HCT116 (cell line): ENCODE measurements at regions not wholly inside any gene's neighbourhood (a gene's known extent, or its start where the extent isn't known, plus 50 kb on each side); places are given as distances from the start of the nearest gene placed in this dataset.

Experiments
- ATAC-seq: fragments of 200-7000 bp; cut with Tn5 transposase; 2 replicates; pipeline ENCODE4 v1.9.1; 2020; ENCODE audit warnings: mild to moderate bottlenecking, moderate library complexity
- BruUV-seq: library from RNA; stranded (reverse); fragments of 400-500 nt; replicated peaks from 2 replicates; lab custom pipeline; 2021; lab: Mats Ljungman, UMichigan
- CTCF ChIA-PET: fragments of 300-600 bp; sonication (Branson Sonifier 250); formaldehyde crosslinking; loops from one replicate; lab custom pipeline; 2021; ENCODE audit warnings: antibody characterized with exemption; lab: Charles Lee
- POLR2A ChIA-PET: fragments of 300-600, 350-600 bp; sonication (Branson Sonifier 250); formaldehyde crosslinking; loops from one replicate; lab custom pipeline; 2021; ENCODE audit warnings: antibody characterized with exemption; lab: Charles Lee
- RAD21 ChIA-PET, 2 experiments: fragments of 300-600 bp; sonication (Branson Sonifier 250); formaldehyde crosslinking; loops; one replicate each; lab custom pipeline; 2023; ENCODE audit warnings: low total read pairs in 2 of 2; ENCODE audit not compliant: uncharacterized antibody in 2 of 2, unreplicated experiment in 2 of 2, low non-redundant PET in 1 of 2; lab: Charles Lee
- DNase-seq: peaks from one replicate; pipeline ENCODE4 v3.0.0-alpha.2; 2010; ENCODE audit warnings: low read depth, low spot score
- H2AFZ ChIP-seq: fragments of 200-600 bp; shearing (Covaris generic), sonication (generic); 2 replicates; pipeline ENCODE4 v1.6.1; 2017; ENCODE audit warnings: low read depth, mixed run types, mixed read lengths, antibody characterized with exemption, low read length; ENCODE audit not compliant: poor library complexity, severe bottlenecking
- H3K27ac ChIP-seq: 2 replicates; pipeline ENCODE4 v1.5.1; 2012; ENCODE audit warnings: low read depth, low read length
- H3K27me3 ChIP-seq: fragments of 200-600 bp; sonication (generic); 2 replicates; pipeline ENCODE4 v1.6.1; 2016; ENCODE audit warnings: mixed run types, low read length, mixed read lengths; ENCODE audit not compliant: insufficient read depth
- H3K36me3 ChIP-seq, 2 experiments: fragments of 200-500 bp in 1 of 2; fragments of 200-600 bp in 1 of 2; sonication (Bioruptor generic) in 1 of 2; sonication (generic) in 1 of 2; 2 replicates each; pipeline versions ENCODE4 v1.5.1 to v1.6.1; 2014 to 2016; ENCODE audit warnings: low read length in 2 of 2, inconsistent platforms in 1 of 2, mixed read lengths in 1 of 2, mixed run types in 1 of 2; ENCODE audit not compliant: insufficient read depth in 2 of 2, control insufficient read depth in 1 of 2
- H3K4me1 ChIP-seq, 2 experiments: fragments of 200-600 bp in 1 of 2; sonication (generic) in 1 of 2; 2 replicates each; pipeline versions ENCODE4 v1.5.1 to v1.6.1; 2012 to 2017; ENCODE audit warnings: low read length in 2 of 2, inconsistent platforms in 1 of 2, mild to moderate bottlenecking in 1 of 2, mixed read lengths in 1 of 2, mixed run types in 1 of 2, moderate library complexity in 1 of 2; ENCODE audit not compliant: insufficient read depth in 2 of 2, control insufficient read depth in 1 of 2
- H3K4me2 ChIP-seq: fragments of 200-600 bp; sonication (generic); 2 replicates; pipeline ENCODE4 v1.6.1; 2017; ENCODE audit warnings: mixed run types, low read length, mixed read lengths
- H3K4me3 ChIP-seq, 2 experiments: fragments of 200-600 bp in 1 of 2; sonication (generic) in 1 of 2; replicated peaks in 1 of 2; 2 replicates each; pipeline ENCODE4 v1.5.1; 2011 to 2016; ENCODE audit warnings: low read length in 2 of 2, control low read depth in 1 of 2, low read depth in 1 of 2, mild to moderate bottlenecking in 1 of 2, mixed read lengths in 1 of 2, mixed run types in 1 of 2
- H3K79me2 ChIP-seq: fragments of 200-600 bp; sonication (generic); 2 replicates; pipeline ENCODE4 v1.6.1; 2017; ENCODE audit warnings: mild to moderate bottlenecking, mixed run types, low read length, moderate library complexity, mixed read lengths; ENCODE audit not compliant: insufficient read depth
- H3K9ac ChIP-seq: fragments of 200-600 bp; sonication (generic); 2 replicates; pipeline ENCODE4 v1.6.1; 2016; ENCODE audit warnings: low read length, mixed read lengths
- H3K9me2 ChIP-seq: fragments of 200-600 bp; sonication (generic), shearing (Covaris generic); 2 replicates; pipeline ENCODE4 v1.6.1; 2017; ENCODE audit warnings: mixed run types, mild to moderate bottlenecking, moderate library complexity; ENCODE audit not compliant: insufficient read depth
- H3K9me3 ChIP-seq, 2 experiments: fragments of 200-500 bp in 1 of 2; fragments of 200-600 bp in 1 of 2; sonication (Bioruptor generic) in 1 of 2; sonication (generic) in 1 of 2; 2 replicates each; pipeline ENCODE4 v1.6.1; 2014 to 2017; ENCODE audit warnings: low read length in 2 of 2, mixed read lengths in 2 of 2, inconsistent platforms in 1 of 2, low read depth in 1 of 2, mild to moderate bottlenecking in 1 of 2, mixed run types in 1 of 2, moderate library complexity in 1 of 2; ENCODE audit not compliant: control insufficient read depth in 1 of 2, insufficient read depth in 1 of 2
- H4K20me1 ChIP-seq: fragments of 200-600 bp; sonication (generic), shearing (Covaris generic); 2 replicates; pipeline ENCODE4 v1.6.1; 2017; ENCODE audit warnings: mixed run types, mild to moderate bottlenecking, moderate library complexity; ENCODE audit not compliant: insufficient read depth
- ATF3 ChIP-seq: IDR thresholded peaks from 2 replicates; pipeline ENCODE4 v1.6.1; 2012
- CBX3 ChIP-seq: IDR thresholded peaks from 2 replicates; pipeline ENCODE4 v1.6.1; 2012; ENCODE audit warnings: low read depth
- EGR1 ChIP-seq: IDR thresholded peaks from 2 replicates; pipeline ENCODE4 v1.6.1; 2012; ENCODE audit warnings: low read depth
- ELF1 ChIP-seq: IDR thresholded peaks from 2 replicates; pipeline ENCODE4 v1.6.1; 2012; ENCODE audit warnings: low read depth, borderline replicate concordance
- EZH2phosphoT487 ChIP-seq: fragments of 200-600 bp; IDR thresholded peaks from 2 replicates; pipeline ENCODE4 v1.6.1; 2018; ENCODE audit warnings: antibody characterized with exemption, borderline replicate concordance
- POLR2AphosphoS5 ChIP-seq: IDR thresholded peaks from 2 replicates; pipeline ENCODE4 v1.6.1; 2011; ENCODE audit warnings: mild to moderate bottlenecking, low read depth, low read length, moderate library complexity
- RAD21 ChIP-seq: IDR thresholded peaks from 2 replicates; pipeline ENCODE4 v1.6.1; 2012; ENCODE audit warnings: low read depth, mild to moderate bottlenecking
- SIN3A ChIP-seq: IDR thresholded peaks from 2 replicates; pipeline ENCODE4 v1.6.1; 2012; ENCODE audit warnings: low read depth
- SP1 ChIP-seq: IDR thresholded peaks from 2 replicates; pipeline ENCODE4 v1.6.1; 2012; ENCODE audit warnings: low read depth
- SRF ChIP-seq: IDR thresholded peaks from 2 replicates; pipeline ENCODE4 v1.6.1; 2012; ENCODE audit warnings: low read depth
- YY1 ChIP-seq: IDR thresholded peaks from 2 replicates; pipeline ENCODE4 v1.6.1; 2011; ENCODE audit warnings: low read length, low read depth, moderate library complexity, mild to moderate bottlenecking; ENCODE audit not compliant: insufficient replicate concordance; ENCODE audit errors: extremely low read depth
- ZBTB33 ChIP-seq: IDR thresholded peaks from 2 replicates; pipeline ENCODE4 v1.6.1; 2011; ENCODE audit warnings: mild to moderate bottlenecking, low read length, moderate library complexity; ENCODE audit not compliant: insufficient replicate concordance; ENCODE audit errors: extremely low read depth
- ZNF274 ChIP-seq: fragments of 200-500 bp; sonication (Bioruptor generic); IDR thresholded peaks from 2 replicates; pipeline ENCODE4 v1.6.1; 2014; ENCODE audit warnings: mild to moderate bottlenecking, low read depth, low read length, inconsistent platforms
- intact Hi-C: fragments of 100-400 bp; cut with micrococcal nuclease; formaldehyde crosslinking; loops from 2 replicates; pipeline ENCODE4 v1.10.0; 2022
- TF ChIP-seq, protein P1 (sequence below), 3 experiments: fragments of 200-600 bp in 1 of 3; sonication (generic) in 1 of 3; IDR thresholded peaks in 2 of 3; conservative IDR thresholded peaks in 1 of 3; 2 replicates each; pipeline ENCODE4 v1.5.1; 2012 to 2017; ENCODE audit warnings: low read depth in 2 of 3, low read length in 2 of 3, antibody characterized with exemption in 1 of 3, borderline replicate concordance in 1 of 3, control low read depth in 1 of 3, mild to moderate bottlenecking in 1 of 3, mixed read lengths in 1 of 3, mixed run types in 1 of 3, moderate library complexity in 1 of 3; ENCODE audit not compliant: insufficient read depth in 1 of 3

DNA sequence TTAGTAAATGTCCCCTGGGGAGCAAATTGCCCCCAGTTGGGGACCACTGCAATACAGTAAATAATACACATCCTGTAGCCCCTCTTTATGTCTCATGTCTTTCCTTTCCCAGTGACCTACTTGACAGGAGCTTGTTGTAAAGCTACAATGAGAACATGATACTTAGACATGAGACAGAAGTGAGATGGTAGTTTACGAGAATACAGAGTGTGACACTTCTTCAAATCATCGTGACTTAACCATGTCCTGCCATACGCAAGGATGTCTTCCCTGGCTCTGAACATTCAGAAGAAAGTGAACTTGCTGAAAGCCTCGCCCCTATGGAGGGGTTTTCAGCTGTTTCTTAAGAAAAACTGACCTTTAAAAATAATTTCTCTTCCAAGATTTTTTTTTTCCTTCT, 101.0 kb upstream of the SPACA1 start:
- no peak overlapping the region for H3K27ac ChIP-seq
- POLR2A ChIA-PET: no interaction called here
- no peak for DNase-seq

DNA sequence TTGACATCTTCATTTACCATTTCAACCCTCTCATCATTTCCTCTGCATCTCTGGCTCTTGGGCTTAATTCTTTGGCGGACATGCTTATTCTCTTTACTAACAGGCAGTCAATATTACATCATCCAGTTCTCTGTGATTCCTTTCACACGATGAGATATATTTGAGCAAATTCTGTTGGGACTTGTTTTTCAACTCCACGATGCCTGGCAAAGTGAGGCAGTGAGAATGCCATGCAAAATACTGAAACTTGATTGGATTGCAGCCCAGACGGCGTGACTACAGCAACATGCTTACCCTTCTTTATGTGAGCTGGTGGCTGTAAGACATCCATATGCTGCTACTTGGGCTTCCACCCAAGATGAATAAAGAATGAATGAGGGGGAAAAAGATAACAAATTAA, 101.7 kb upstream of the SPACA1 start:
- no peak for DNase-seq
- intact Hi-C loops: no loop called here
- no peak overlapping the region for H3K27ac ChIP-seq
- no peak overlapping the region for H3K9ac ChIP-seq
- ChIA-PET RAD21 (no interaction called here), POLR2A (no interaction called here), CTCF (no interaction called here)
- no peaks in the 10 kb centered on the region for H3K9me3 ChIP-seq
- no peaks in the 10 kb centered on the region for H3K9me2 ChIP-seq
- H3K79me2 ChIP-seq: no peaks in the 10 kb centered on the region
- H3K27me3 ChIP-seq: peaks cover 50% of the 10 kb centered on the region
- no peaks in the 10 kb centered on the region for H4K20me1 ChIP-seq
- ATAC-seq: no peak
- no peaks in the 10 kb centered on the region for H3K4me1 ChIP-seq
- no peak overlapping the region for H3K4me3 ChIP-seq
- no peak overlapping the region for H2AFZ ChIP-seq
- no TSS peak for BruUV-seq
- H3K36me3 ChIP-seq: no peaks in the 10 kb centered on the region
- no peak overlapping the region for H3K4me2 ChIP-seq
- TF ChIP-seq ATF3 (no peak), ZNF274 (no peak), YY1 (no peak), SRF (no peak), ELF1 (no peak), EGR1 (no peak), SP1 (no peak)
- TF ChIP-seq, protein P1, sequence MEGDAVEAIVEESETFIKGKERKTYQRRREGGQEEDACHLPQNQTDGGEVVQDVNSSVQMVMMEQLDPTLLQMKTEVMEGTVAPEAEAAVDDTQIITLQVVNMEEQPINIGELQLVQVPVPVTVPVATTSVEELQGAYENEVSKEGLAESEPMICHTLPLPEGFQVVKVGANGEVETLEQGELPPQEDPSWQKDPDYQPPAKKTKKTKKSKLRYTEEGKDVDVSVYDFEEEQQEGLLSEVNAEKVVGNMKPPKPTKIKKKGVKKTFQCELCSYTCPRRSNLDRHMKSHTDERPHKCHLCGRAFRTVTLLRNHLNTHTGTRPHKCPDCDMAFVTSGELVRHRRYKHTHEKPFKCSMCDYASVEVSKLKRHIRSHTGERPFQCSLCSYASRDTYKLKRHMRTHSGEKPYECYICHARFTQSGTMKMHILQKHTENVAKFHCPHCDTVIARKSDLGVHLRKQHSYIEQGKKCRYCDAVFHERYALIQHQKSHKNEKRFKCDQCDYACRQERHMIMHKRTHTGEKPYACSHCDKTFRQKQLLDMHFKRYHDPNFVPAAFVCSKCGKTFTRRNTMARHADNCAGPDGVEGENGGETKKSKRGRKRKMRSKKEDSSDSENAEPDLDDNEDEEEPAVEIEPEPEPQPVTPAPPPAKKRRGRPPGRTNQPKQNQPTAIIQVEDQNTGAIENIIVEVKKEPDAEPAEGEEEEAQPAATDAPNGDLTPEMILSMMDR (IDR thresholded peaks at IDR 0.05 in 2 of 3, conservative IDR thresholded peaks at IDR 0.05 in 1 of 3; ENCODE audit: borderline replicate concordance in 1 of 3, insufficient read depth in 1 of 3, low read depth in 2 of 3, low read length in 2 of 3): no peak

More for the DNA sequence above, 101.0 kb upstream of the SPACA1 start:
- Histone ChIP-seq H3K36me3 (no peaks in the 10 kb centered on the region), H3K4me2 (no peak overlapping the region)
- TF ChIP-seq ZBTB33: no peak
- TF ChIP-seq RAD21: no peak
- no peak for TF ChIP-seq POLR2AphosphoS5
- no peak for TF ChIP-seq SIN3A
- TF ChIP-seq YY1: no peak
- no peak for TF ChIP-seq ELF1
- TF ChIP-seq EZH2phosphoT487: no peak
- TF ChIP-seq CBX3: no peak
- TF ChIP-seq, all 23 proteins: peak for 0
- Histone ChIP-seq H3K4me3 (no peak overlapping the region), H2AFZ (no peak overlapping the region), H3K9me3 (no peaks in the 10 kb centered on the region), H4K20me1 (no peaks in the 10 kb centered on the region), H3K79me2 (no peaks in the 10 kb centered on the region), H3K27me3 (peaks cover 46% of the 10 kb centered on the region), H3K9ac (no peak overlapping the region), H3K9me2 (no peaks in the 10 kb centered on the region), H3K4me1 (no peaks in the 10 kb centered on the region)
- no TSS peak for BruUV-seq
- ATAC-seq: no peak
- ChIA-PET RAD21 (no interaction called here), CTCF (no interaction called here)
- intact Hi-C loops: no loop called here
